ENCODE measurements at regions not wholly inside any gene's neighbourhood (a gene's known extent, or its start where the extent isn't known, plus 50 kb on each side); places are given as distances from the start of the nearest gene placed in this dataset.

DNA sequence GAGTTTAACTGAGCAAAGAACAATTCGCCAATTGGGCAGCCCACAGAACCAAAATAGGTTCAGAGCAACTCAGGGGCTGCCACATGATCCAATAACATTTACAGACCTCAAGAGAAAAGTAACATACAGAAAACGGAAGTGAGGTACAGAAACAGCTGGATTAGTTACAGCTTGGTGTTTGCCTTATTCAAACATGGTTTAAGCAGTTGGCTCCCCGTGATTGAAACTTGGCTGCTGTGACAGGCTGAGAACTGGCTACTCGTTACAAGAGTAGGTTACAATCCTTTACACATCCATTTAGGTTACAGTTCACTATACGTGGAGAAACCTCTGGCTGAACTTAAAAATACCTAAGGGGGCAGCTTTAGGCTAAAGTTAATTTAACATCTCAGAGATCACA, 673.1 kb upstream of the PHF14 start:
- no peak for TF ChIP-seq EP300 (IDR thresholded peaks at IDR 0.05; ENCODE audit: borderline replicate concordance)
- TF ChIP-seq YY1 (IDR thresholded peaks at IDR 0.05; ENCODE audit: low read depth): no peak
- no peak for TF ChIP-seq CEBPB (IDR thresholded peaks at IDR 0.05)
- no peak for TF ChIP-seq TEAD4 (IDR thresholded peaks at IDR 0.05)
- no peak for TF ChIP-seq USF1 (IDR thresholded peaks at IDR 0.05)
- no peak for TF ChIP-seq MAX (IDR thresholded peaks at IDR 0.05)

Data from Ishikawa (cell line).